ENCODE measurements at regions not wholly inside any gene's neighbourhood (a gene's known extent, or its start where the extent isn't known, plus 50 kb on each side); places are given as distances from the start of the nearest gene placed in this dataset.

- TF ChIP-seq CTCF (conservative IDR thresholded peaks at IDR 0.05; ENCODE audit: low read depth in 2 of 2) = no peak
- TF ChIP-seq EZH2phosphoT487 (IDR thresholded peaks at IDR 0.05; ENCODE audit: unreplicated experiment) = no peak
- TF ChIP-seq ZNF114 (CRISPR knock-in tag; IDR thresholded peaks at IDR 0.05) = no peak
Measured at GRCh38 chr1:34450325-34450724, 273.6 kb downstream of the C1orf94 start (continued).

- no peak for ATAC-seq
- H3K27me3 Mint-ChIP-seq (ENCODE audit: insufficient read depth, low read depth, poor library complexity) = peaks cover 4% of the 10 kb centered on the region
- H2AFZ ChIP-seq = no peak overlapping the region
Measured at GRCh38 chr1:34452451-34452850, 275.7 kb downstream of the C1orf94 start.

More at GRCh38 chr1:34452451-34452850, 275.7 kb downstream of the C1orf94 start:
- Histone ChIP-seq H3K27me3 (ENCODE audit: insufficient read depth) (no peaks in the 10 kb centered on the region), H3K4me3 (no peak overlapping the region), H3K4me1 (ENCODE audit: insufficient read depth) (no peaks in the 10 kb centered on the region), H3K9me2 (ENCODE audit: insufficient read depth) (no peaks in the 10 kb centered on the region; the same call in 1 of the 2 replicates), H4K20me1 (replicated peaks; ENCODE audit: insufficient read depth) (no peaks in the 10 kb centered on the region), H3K27ac (ENCODE audit: low read depth) (no peak overlapping the region), H3K79me2 (replicated peaks; ENCODE audit: insufficient read depth) (no peaks in the 10 kb centered on the region), H3K36me3 (ENCODE audit: insufficient read depth) (no peaks in the 10 kb centered on the region), H3K4me2 (no peak overlapping the region), H3F3A (replicated peaks; ENCODE audit: low read depth) (no peaks in the 10 kb centered on the region)
- TF ChIP-seq EZH2 (IDR thresholded peaks at IDR 0.05; ENCODE audit: low read depth, unreplicated experiment) = no peak
- no peak for TF ChIP-seq ZNF331 (CRISPR knock-in tag; IDR thresholded peaks at IDR 0.05; ENCODE audit: low read depth)
- TF ChIP-seq CTCF (conservative IDR thresholded peaks at IDR 0.05; ENCODE audit: low read depth in 2 of 2) = no peak
- no peak for TF ChIP-seq POLR2AphosphoS5 (IDR thresholded peaks at IDR 0.05; ENCODE audit: low read depth)
- TF ChIP-seq, protein P1, sequence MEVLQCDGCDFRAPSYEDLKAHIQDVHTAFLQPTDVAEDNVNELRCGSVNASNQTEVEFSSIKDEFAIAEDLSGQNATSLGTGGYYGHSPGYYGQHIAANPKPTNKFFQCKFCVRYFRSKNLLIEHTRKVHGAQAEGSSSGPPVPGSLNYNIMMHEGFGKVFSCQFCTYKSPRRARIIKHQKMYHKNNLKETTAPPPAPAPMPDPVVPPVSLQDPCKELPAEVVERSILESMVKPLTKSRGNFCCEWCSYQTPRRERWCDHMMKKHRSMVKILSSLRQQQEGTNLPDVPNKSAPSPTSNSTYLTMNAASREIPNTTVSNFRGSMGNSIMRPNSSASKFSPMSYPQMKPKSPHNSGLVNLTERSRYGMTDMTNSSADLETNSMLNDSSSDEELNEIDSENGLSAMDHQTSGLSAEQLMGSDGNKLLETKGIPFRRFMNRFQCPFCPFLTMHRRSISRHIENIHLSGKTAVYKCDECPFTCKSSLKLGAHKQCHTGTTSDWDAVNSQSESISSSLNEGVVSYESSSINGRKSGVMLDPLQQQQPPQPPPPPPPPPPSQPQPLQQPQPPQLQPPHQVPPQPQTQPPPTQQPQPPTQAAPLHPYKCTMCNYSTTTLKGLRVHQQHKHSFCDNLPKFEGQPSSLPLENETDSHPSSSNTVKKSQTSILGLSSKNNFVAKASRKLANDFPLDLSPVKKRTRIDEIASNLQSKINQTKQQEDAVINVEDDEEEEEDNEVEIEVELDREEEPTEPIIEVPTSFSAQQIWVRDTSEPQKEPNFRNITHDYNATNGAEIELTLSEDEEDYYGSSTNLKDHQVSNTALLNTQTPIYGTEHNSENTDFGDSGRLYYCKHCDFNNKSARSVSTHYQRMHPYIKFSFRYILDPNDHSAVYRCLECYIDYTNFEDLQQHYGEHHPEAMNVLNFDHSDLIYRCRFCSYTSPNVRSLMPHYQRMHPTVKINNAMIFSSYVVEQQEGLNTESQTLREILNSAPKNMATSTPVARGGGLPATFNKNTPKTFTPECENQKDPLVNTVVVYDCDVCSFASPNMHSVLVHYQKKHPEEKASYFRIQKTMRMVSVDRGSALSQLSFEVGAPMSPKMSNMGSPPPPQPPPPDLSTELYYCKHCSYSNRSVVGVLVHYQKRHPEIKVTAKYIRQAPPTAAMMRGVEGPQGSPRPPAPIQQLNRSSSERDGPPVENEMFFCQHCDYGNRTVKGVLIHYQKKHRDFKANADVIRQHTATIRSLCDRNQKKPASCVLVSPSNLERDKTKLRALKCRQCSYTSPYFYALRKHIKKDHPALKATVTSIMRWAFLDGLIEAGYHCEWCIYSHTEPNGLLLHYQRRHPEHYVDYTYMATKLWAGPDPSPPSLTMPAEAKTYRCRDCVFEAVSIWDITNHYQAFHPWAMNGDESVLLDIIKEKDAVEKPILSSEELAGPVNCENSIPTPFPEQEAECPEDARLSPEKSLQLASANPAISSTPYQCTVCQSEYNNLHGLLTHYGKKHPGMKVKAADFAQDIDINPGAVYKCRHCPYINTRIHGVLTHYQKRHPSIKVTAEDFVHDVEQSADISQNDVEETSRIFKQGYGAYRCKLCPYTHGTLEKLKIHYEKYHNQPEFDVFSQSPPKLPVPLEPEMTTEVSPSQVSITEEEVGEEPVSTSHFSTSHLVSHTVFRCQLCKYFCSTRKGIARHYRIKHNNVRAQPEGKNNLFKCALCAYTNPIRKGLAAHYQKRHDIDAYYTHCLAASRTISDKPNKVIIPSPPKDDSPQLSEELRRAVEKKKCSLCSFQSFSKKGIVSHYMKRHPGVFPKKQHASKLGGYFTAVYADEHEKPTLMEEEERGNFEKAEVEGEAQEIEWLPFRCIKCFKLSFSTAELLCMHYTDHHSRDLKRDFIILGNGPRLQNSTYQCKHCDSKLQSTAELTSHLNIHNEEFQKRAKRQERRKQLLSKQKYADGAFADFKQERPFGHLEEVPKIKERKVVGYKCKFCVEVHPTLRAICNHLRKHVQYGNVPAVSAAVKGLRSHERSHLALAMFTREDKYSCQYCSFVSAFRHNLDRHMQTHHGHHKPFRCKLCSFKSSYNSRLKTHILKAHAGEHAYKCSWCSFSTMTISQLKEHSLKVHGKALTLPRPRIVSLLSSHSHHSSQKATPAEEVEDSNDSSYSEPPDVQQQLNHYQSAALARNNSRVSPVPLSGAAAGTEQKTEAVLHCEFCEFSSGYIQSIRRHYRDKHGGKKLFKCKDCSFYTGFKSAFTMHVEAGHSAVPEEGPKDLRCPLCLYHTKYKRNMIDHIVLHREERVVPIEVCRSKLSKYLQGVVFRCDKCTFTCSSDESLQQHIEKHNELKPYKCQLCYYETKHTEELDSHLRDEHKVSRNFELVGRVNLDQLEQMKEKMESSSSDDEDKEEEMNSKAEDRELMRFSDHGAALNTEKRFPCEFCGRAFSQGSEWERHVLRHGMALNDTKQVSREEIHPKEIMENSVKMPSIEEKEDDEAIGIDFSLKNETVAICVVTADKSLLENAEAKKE (CRISPR knock-in tag; IDR thresholded peaks at IDR 0.05) = no peak
- no peak for TF ChIP-seq ZNF114 (CRISPR knock-in tag; IDR thresholded peaks at IDR 0.05)
- TF ChIP-seq STAT1 (IDR thresholded peaks at IDR 0.05; ENCODE audit: unreplicated experiment) = no peak
- TF ChIP-seq REST (IDR thresholded peaks at IDR 0.05; ENCODE audit: unreplicated experiment) = no peak
- no peak for TF ChIP-seq NANOG (IDR thresholded peaks at IDR 0.05; ENCODE audit: borderline replicate concordance)
- peaks cover 9% of the 10 kb centered on the region; the same call in 2 of the 3 replicates for H3K4me1 Mint-ChIP-seq
- no peaks in the 10 kb centered on the region for H3K36me3 Mint-ChIP-seq (ENCODE audit: low read depth)
- H3K27ac Mint-ChIP-seq = no peak overlapping the region
- no peak for DNase-seq (ENCODE audit: low spot score)
- no peak overlapping the region for H3K4me3 Mint-ChIP-seq
- H3K9me3 Mint-ChIP-seq = no peaks in the 10 kb centered on the region

Data from GM23338 (cell line).